GM21423 (cell line): ENCODE measurements at regions not wholly inside any gene's neighbourhood (a gene's known extent, or its start where the extent isn't known, plus 50 kb on each side); places are given as distances from the start of the nearest gene placed in this dataset.

ENCODE experiments used
- ATAC-seq: cut with Tn5 transposase; IDR thresholded peaks from one replicate; pipeline ENCODE4 v1.9.1; 2021; ENCODE audit warnings: mild to moderate bottlenecking, moderate library complexity; ENCODE audit not compliant: unreplicated experiment

DNA sequence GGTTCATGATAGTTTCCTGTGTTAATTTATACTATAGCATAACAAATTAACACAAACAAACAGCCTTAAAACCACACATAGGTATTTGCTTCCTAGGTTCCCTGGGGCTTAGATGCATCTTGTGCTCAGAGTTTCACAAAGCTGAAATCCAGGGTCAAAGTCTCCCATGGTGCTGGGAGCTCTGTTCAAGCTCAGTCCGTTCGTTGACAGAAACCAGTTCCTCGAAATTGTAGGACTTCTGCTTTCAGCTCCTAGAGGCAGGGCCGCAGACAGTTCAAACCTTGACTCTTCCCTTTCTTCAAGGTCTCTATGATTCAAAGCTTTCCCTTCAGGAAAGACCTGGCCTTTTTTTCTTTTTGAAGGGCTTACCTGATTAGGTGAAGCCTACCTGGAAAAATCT, 90.5 kb downstream of the VSTM2A start:
- no peak for ATAC-seq

DNA sequence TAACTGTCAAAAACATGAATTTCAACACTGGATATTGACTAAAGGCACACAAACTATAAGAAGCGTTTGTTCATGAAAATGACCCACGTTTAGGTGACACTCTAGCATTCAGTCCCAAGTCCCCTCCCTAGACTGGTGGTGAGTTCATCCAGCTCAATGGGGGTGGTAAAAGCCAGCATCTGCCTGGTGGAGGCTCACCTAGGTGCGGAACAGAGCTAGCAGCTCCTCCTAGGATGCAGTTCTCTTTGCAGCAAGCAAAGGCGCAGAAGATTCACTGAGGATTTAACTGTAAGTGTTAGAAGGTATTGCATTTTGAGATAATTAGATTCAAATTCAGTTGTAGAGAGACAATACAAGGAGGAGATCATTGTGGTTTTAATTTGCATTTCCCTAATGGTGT, 87.6 kb downstream of the VSTM2A start:
- ATAC-seq: no peak

DNA sequence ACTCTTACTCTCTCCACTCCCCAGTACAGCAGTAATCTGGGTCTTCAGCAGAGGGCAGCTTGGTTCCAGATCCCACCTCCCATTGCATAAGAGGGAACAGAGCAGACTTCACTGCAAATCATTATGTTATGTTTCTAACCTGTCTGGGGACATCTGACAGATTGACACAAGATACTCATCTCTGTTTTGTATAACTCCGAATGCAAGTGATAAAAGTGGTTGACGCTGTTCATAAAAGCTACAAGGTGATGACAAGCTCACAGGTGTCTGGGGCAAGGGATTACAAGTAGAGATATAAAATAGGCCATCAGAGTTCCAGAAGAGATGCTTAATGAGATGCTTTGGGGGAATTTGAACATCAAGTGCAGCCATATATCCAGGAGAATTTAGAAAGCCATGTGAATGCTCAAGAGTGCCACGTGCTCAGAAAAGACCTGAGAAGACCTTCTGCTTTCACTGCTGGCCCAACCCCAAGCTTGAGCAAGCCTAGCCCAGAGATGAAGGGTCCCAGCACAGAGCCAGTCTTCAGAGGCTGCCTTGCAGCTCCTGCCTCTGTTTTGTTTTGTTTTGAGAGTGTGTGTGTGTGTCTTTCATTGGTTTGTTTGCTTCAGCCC, 80.6 kb downstream of the VSTM2A start:
- ATAC-seq: no peak
